Testis (tissue), 2 donors: ENCODE measurements at regions not wholly inside any gene's neighbourhood (a gene's known extent, or its start where the extent isn't known, plus 50 kb on each side); places are given as distances from the start of the nearest gene placed in this dataset.

ENCODE experiments used
- DNase-seq: peaks from one replicate; pipeline ENCODE4 v3.0.0-alpha.2; 2019
- H3K27ac ChIP-seq, 2 donors: fragments of 200-600 bp; sonication (generic); one replicate each; pipeline ENCODE4 v1.5.1; 2019
- H3K27me3 ChIP-seq: fragments of 200-600 bp; sonication (generic); one replicate; pipeline ENCODE4 v1.5.1; 2019
- H3K36me3 ChIP-seq: fragments of 200-600 bp; sonication (generic); one replicate; pipeline ENCODE4 v1.5.1; 2017; ENCODE audit warnings: low read depth; ENCODE audit errors: missing control alignments
- H3K4me1 ChIP-seq: fragments of 200-600 bp; sonication (generic); one replicate; pipeline ENCODE4 v1.5.1; 2019
- H3K4me3 ChIP-seq, 2 donors: fragments of 200-600 bp; sonication (generic); one replicate each; pipeline ENCODE4 v1.5.1; 2017 to 2019
- H3K9me3 ChIP-seq: fragments of 200-600 bp; sonication (generic); one replicate; pipeline ENCODE4 v1.5.1; 2017
- POLR2A ChIP-seq: fragments of 450-650 bp; IDR thresholded peaks from one replicate; pipeline ENCODE4 v1.6.1; 2017; ENCODE audit warnings: antibody characterized with exemption, mild to moderate bottlenecking, moderate library complexity
- WGBS, 2 donors: methylation state at CpG; one replicate each; pipeline ENCODE4 v1.1.5; 2018; 5-methylcytosine and 5-hydroxymethylcytosine counted together
- intact Hi-C: fragments of 100-400 bp; cut with DNase I; formaldehyde crosslinking; loops from one replicate; pipeline ENCODE4 v1.15.1; 2023; ENCODE audit warnings: low total_unique reads
- TF ChIP-seq, protein P1 (sequence below), 3 experiments: fragments of 450-650 bp in 2 of 3; fragments of 200-600 bp in 1 of 3; sonication (generic) in 1 of 3; IDR thresholded peaks; one replicate each; pipeline ENCODE4 v1.5.1; 2016 to 2019; ENCODE audit warnings: antibody characterized with exemption in 3 of 3, mild to moderate bottlenecking in 2 of 3, moderate library complexity in 1 of 3

DNA sequence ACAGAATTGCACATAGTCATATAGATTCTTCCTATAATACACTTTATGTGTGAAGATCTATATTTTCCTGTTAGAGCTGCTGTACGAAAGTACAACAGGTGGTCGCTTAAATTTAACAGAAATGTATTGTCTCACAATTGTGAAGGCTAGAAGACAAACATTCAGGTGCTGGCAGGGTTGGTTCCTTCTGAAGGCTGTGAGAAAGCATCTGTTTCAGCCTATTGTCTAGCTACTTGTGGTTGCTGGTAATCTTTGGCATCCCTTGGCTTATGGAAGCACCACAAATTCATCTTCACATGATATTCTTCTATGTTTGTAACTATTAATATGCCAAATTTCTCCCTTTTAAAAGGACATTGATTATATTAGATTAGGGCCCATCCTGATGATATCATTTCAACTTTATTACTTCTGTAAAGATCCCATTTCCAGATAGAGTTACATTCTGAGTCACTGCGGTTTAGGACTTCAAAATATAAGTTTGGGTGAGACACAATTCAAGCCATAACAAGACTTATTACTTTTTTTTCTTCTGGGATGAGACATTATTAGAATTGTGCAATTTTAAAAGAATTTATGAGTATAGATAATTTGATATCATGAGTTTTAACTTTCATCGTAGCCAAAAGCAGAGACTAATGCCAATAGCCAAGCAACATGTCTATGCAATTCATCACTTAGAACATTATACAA, 248.1 kb upstream of the BCHE start:
- TF ChIP-seq, protein P1, sequence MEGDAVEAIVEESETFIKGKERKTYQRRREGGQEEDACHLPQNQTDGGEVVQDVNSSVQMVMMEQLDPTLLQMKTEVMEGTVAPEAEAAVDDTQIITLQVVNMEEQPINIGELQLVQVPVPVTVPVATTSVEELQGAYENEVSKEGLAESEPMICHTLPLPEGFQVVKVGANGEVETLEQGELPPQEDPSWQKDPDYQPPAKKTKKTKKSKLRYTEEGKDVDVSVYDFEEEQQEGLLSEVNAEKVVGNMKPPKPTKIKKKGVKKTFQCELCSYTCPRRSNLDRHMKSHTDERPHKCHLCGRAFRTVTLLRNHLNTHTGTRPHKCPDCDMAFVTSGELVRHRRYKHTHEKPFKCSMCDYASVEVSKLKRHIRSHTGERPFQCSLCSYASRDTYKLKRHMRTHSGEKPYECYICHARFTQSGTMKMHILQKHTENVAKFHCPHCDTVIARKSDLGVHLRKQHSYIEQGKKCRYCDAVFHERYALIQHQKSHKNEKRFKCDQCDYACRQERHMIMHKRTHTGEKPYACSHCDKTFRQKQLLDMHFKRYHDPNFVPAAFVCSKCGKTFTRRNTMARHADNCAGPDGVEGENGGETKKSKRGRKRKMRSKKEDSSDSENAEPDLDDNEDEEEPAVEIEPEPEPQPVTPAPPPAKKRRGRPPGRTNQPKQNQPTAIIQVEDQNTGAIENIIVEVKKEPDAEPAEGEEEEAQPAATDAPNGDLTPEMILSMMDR (IDR thresholded peaks at IDR 0.05) = no peak
- TF ChIP-seq POLR2A = no peak
- H3K27ac ChIP-seq = no peak overlapping the region
- intact Hi-C loops = no loop called here
- no peak for DNase-seq
- H3K4me1 ChIP-seq = no peaks in the 10 kb centered on the region
- no peaks in the 10 kb centered on the region for H3K9me3 ChIP-seq
- WGBS, 2 donors = 86 to 90% methylated on average over 4 of the region's 4 CpGs
- H3K27me3 ChIP-seq = no peaks in the 10 kb centered on the region
- H3K36me3 ChIP-seq = no peaks in the 10 kb centered on the region
- no peak overlapping the region for H3K4me3 ChIP-seq

GRCh38 chr3:166080096-166080495, 242.9 kb upstream of the BCHE start:
- TF ChIP-seq, protein P1 (IDR thresholded peaks at IDR 0.05) = no peak
- TF ChIP-seq POLR2A = no peak
- 84 to 85% methylated on average over 2 of the region's 2 CpGs for WGBS, 2 donors
- no peak overlapping the region for H3K27ac ChIP-seq
- H3K4me3 ChIP-seq = no peak overlapping the region
- H3K4me1 ChIP-seq = no peaks in the 10 kb centered on the region
- intact Hi-C loops = no loop called here
- no peaks in the 10 kb centered on the region for H3K27me3 ChIP-seq
- no peaks in the 10 kb centered on the region for H3K9me3 ChIP-seq
- no peaks in the 10 kb centered on the region for H3K36me3 ChIP-seq
- no peak for DNase-seq

GRCh38 chr3:166071831-166072230, 234.6 kb upstream of the BCHE start:
- no peak overlapping the region for H3K4me3 ChIP-seq
- no peaks in the 10 kb centered on the region for H3K36me3 ChIP-seq
- H3K27me3 ChIP-seq = no peaks in the 10 kb centered on the region
- intact Hi-C loops = no loop called here
- TF ChIP-seq POLR2A = no peak
- TF ChIP-seq, protein P1 (IDR thresholded peaks at IDR 0.05) = no peak
- H3K4me1 ChIP-seq = no peaks in the 10 kb centered on the region
- H3K9me3 ChIP-seq = no peaks in the 10 kb centered on the region
- H3K27ac ChIP-seq = no peak overlapping the region
- DNase-seq = no peak

- H3K4me3 ChIP-seq = no peak overlapping the region
- DNase-seq = no peak
- H3K27ac ChIP-seq = no peak overlapping the region
- intact Hi-C loops = no loop called here
- no peak for TF ChIP-seq POLR2A
- TF ChIP-seq, protein P1 (IDR thresholded peaks at IDR 0.05) = no peak
- no peaks in the 10 kb centered on the region for H3K27me3 ChIP-seq
- no peaks in the 10 kb centered on the region for H3K4me1 ChIP-seq
- no peaks in the 10 kb centered on the region for H3K9me3 ChIP-seq
- WGBS, 2 donors = 76 to 81% methylated on average over 4 of the region's 4 CpGs
- H3K36me3 ChIP-seq = no peaks in the 10 kb centered on the region
These were observed 227.3 kb upstream of the BCHE start for GRCh38 chr3:166064476-166064875.
